GM23248 (cell line): ENCODE measurements at regions not wholly inside any gene's neighbourhood (a gene's known extent, or its start where the extent isn't known, plus 50 kb on each side); places are given as distances from the start of the nearest gene placed in this dataset.

ENCODE experiments used
- EZH2 ChIP-seq: fragments of 200-600 bp; sonication (generic); IDR thresholded peaks from 2 replicates; pipeline ENCODE4 v1.6.1; 2018; ENCODE audit warnings: antibody characterized with exemption, mild to moderate bottlenecking; ENCODE audit not compliant: insufficient read depth, poor library complexity, severe bottlenecking
- EZH2phosphoT487 ChIP-seq: fragments of 200-600 bp; sonication (generic); IDR thresholded peaks from 2 replicates; pipeline ENCODE4 v1.6.1; 2018; ENCODE audit warnings: antibody characterized with exemption, moderate library complexity, mild to moderate bottlenecking, low read depth; ENCODE audit not compliant: insufficient read depth

DNA sequence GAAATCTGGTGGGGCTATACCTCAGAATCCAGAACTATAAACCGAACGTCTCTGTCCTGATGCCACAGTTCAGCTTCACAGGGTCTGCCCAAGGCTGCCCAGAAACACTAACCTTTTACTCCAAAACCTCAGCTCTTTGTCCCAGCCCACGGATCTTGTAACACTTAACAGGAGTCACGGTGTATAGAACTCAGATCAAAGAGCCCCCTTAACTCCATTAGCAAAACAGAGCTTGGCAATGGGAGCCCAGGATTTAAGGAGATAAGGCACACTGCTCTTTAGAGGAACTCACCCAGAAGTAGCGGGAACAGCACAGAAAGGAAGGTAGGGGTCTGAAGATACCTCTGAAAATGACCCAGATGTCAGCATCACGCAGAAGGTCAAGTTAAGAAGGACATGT is 68.8 kb upstream of the SOX14 start:
- TF ChIP-seq EZH2 (no peak), EZH2phosphoT487 (no peak)
